HK-2 (cell line): ENCODE measurements at regions not wholly inside any gene's neighbourhood (a gene's known extent, or its start where the extent isn't known, plus 50 kb on each side); places are given as distances from the start of the nearest gene placed in this dataset.
"Not testable (repeated sequence)": the region's sequence is repeated elsewhere in the genome, so short reads cannot be mapped to it uniquely, and the experiment has no call there.

Experiments used
- DNase-seq: peaks from one replicate; pipeline ENCODE4 v3.0.0-alpha.2; 2018; ENCODE audit not compliant: unreplicated experiment

DNA sequence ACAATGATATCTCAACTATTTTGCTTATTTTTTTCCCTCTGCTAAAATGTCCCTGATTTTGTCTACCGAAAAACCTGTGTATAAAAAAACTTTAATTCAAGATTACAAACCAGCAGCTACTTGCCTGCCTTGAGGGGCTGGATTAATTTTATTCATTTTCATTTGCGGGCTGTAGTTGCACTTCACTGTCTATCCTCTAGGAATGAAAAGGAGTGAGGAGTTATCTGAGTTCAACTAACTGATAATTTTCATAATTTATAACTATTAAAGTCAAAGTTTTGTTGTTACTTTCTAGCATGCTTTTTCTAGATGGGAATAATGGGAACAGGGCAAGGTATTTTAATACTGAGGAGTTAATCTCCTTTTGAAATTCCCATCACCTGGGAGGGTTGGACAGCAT, 50.3 kb upstream of the AGTPBP1 start:
- DNase-seq = not testable (repeated sequence)

DNA sequence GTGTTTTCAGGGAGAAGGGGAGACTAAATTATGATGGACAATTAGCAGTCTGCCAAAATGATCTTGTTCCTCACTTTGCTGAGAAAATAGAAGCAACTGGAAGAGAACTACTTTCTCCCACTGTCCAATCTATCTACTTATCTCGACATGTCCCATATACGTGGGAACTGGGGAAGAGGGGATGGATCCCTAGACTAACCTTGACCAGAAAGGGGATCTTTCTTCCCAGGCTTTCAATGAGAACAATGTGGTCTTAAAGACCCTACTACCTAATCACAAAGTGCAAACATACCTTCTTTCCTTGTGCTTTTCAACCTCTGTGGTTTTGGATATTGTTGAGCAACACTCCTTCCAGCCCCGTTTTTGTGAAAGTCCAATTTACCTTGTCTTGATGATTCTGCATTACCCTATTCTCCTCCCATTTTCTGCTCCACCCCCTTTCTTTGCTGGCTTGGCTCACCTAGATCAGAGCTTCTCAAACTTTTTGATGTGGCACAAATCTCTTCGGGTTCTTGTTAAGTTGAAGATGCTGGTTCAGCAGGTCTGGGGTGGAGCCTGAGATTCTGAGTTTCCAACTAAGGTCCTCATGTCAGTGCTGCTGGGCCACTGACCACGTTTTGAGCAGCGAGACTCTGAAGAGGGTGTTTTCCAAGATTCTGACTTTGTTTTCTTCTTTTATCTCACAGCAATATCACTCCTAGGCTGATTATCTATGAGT, 61.4 kb upstream of the AGTPBP1 start:
- not testable (repeated sequence) for DNase-seq

DNA sequence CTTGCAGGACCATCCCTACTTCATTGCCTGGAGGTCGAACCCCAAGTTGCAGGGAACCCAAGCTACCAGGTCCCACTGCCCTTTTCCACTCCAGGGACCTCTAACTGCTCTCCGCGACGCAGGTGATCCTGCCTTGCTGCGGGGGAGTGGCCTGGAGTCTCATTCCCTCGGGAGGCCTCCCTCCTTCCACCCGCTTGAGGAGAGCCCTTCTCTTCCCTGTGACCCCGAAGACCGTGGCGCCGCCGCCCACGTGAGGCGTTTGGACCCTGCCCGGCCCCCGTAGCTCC, 63.0 kb upstream of the AGTPBP1 start:
- not testable (repeated sequence) for DNase-seq

DNA sequence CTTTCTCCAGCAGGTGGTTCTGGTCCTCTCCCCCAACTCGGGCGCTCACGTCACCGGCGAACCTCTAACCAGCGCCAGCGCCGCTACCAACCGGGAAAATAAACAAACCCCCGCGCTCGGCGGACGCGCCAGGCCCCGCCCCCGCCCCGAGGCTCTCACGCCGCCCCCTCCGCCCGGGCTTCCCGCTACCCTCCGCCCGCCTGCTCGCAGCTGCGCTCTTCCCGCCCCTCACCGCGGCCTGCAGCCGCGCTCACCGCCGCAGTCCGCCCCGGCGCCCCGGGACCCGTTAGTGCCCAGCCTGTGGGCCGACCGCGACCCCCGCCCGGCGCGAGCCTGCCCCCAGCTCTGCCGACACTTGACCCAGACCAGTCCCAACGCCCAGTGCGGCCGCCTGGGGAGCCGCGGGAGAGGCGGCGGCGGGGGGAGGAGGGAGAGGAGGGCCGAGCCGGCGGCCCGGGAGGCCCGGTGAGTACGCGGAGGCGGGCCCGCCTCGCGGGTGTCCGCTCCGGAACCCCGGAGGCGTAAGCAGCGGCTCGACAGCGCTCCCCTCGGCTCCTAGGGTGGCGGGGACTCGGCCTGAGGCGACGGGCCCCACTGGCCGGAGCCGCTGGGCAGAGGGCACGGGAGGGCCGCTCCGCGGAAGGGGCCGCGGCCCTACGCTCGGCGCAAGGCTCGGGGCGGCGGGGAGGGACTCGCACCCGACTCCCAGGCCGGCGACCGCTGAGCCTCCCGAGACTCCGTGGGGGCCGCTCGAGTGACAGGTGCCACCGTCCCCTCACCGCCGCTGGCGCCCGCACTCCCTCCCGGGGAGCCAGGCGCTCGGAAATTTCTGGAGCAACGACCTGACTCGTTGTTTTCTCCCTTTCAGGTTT, 63.6 kb upstream of the AGTPBP1 start:
- peak; percentile 59 for DNase-seq

DNA sequence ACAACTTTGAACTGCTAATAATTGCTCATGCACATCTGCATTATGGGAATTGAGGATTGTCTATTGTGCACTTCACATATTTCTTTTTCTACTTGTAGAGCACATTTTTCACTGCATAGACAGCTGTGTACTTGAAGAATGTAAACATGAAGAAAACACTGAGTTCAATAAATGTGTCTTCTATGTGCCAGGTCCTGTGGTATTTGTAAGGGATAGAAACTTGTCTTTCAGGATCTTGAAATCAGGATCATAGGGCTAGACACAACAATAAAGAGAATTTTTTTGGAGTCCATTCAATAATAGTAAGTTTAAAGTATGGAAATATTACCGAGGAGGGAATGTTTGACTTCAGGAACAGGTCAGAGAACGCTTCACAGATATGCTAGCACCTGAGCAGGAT, 66.6 kb upstream of the AGTPBP1 start:
- not testable (repeated sequence) for DNase-seq

DNA sequence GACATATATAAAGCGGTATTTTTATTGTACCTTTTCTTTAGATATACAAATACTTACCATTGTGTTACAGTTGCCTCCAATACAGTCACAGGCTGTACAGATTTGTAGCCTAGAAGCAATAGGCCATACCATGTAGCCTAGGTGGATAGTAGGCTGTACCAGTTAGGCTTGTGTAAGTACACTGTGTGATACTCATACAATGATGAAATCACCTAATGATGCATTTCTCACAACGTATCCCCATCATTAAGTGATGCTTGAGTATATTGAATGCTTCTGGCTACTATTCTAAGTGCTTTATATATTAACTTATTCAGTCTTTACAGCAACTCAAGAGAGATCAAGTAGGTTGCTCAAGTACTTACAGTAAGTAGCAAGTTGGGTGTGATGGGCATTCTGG, 71.6 kb upstream of the AGTPBP1 start:
- not testable (repeated sequence) for DNase-seq

DNA sequence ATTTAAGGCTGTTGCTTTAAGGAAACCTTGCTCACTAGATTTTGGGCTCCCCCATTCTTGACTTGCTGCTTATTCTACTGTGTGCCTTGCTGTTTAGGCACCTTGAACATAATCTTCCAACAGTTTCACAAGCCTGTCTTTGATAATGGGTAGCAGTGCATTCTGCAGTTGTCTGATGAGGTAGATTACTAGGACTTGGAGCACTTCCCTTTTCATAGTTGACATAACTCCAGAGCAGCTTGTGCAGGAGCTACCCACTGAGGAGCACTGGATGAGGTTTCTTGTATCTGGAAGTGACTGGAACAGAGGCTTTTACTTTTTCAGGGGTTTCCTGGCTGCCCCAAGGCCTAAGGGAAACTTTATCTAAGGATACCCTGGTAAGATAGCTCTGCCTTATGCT, 73.0 kb upstream of the AGTPBP1 start:
- not testable (repeated sequence) for DNase-seq

DNA sequence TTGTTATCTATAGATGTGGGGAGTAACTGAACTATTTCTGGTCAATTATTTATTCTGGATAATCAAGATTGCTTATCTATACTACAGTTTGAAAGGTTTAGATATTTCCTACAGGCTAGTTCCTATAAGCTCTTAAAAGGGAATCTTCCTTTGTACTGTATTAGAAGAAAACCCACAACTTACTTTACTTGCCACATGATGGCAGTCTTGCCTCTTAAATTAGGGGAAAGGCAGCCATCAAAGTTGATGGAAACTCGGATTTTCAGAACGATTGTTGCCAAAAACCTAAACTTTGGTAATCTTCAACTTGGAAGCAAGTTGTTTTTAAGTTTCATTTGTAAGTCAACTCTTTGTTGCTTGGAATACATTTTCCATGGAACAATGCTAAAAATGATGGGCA, 77.2 kb upstream of the AGTPBP1 start:
- not testable (repeated sequence) for DNase-seq

DNA sequence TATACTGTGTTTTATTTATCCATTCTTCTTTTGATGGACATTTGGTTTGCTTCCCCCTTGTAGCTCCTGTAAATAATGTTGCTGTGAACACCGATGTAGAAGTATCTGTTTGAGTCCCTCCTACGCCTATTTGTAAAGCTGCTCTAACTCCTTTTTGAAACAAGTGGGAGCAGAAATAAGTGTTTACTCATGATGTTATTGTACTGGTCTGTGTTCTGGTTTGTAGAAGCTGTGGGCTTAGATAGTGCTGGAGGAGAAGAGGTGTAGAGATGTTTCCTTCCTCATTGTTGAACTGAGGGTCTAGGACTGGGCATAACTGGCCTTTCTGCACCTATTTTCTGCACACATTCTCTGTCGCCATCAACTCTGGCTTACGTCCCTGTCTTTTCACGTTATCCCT, 78.8 kb upstream of the AGTPBP1 start:
- not testable (repeated sequence) for DNase-seq

DNA sequence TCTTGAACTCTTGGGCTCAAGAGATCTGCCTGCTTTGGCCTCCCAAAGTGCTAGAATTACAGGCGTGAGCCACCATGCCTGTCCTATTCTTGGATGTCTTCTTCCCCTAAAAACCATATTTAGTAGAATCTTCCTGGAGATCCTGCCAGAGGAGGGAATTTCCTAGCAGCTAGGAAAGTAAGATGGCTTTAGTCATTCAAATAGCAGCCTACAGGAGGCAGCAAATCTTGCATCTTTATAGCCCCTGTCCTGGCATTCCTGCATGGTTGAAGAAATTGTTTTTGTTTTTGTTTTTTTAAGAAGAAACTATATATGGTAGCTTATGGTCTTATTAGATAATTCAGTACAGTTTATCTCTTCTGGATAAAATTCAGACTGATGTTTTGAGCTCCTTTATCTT, 83.2 kb upstream of the AGTPBP1 start:
- not testable (repeated sequence) for DNase-seq

DNA sequence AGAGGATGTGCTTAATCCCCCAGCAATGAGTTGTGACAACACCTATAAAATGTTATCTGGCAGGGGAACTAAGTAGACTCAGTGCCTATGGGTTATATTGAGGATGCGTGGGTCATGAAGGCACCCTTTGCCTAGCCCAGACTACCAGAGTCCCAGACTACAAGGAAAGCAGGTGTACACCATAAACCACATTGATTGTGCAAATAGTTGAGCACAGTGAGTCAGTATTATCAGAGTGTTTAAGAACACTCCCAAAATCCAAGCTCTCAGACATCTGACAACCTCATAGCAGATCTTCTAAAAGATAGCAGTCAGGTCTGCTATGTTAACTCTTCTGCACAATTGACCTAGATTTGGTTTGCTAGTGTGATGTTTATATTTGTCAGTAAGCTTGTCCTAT, 92.8 kb upstream of the AGTPBP1 start:
- DNase-seq = not testable (repeated sequence)

DNA sequence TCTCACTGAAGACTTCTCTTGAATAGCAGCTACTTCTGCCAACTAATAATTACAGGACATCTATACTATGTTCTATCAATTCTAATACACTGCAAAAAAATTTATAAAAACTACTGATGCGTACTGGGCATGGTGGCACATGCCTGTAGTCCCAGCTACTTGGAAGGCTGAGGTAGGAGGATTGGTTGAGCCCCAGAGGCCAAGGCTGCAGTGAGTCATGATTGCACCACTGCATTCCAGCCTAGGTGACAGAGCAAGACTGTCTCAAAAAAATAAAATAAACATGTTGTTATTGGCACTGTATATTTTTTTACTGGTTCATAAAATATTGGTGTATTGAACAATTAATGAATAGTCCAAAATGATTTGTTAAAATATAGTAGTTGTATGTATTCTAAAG, 97.0 kb upstream of the NAA35 start:
- DNase-seq = peak; percentile 13

DNA sequence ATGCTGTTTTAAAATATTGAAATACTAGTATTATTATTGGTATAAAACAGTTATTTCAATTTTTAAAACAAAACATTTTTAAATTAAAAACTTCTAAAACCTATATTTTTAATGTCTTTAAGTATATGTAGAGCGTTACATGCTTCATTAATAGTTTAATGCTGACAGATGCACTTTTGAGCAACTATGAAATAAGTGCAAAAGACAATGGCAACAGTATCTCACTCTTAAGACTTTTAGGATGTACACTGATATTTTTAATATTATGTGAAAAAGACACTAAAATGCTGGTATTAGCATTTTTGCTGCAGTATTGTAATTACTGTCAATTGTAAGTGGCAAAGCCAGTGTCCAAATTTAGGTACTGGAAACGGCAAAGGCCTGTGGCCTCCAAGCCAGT, 93.2 kb upstream of the NAA35 start:
- not testable (repeated sequence) for DNase-seq

DNA sequence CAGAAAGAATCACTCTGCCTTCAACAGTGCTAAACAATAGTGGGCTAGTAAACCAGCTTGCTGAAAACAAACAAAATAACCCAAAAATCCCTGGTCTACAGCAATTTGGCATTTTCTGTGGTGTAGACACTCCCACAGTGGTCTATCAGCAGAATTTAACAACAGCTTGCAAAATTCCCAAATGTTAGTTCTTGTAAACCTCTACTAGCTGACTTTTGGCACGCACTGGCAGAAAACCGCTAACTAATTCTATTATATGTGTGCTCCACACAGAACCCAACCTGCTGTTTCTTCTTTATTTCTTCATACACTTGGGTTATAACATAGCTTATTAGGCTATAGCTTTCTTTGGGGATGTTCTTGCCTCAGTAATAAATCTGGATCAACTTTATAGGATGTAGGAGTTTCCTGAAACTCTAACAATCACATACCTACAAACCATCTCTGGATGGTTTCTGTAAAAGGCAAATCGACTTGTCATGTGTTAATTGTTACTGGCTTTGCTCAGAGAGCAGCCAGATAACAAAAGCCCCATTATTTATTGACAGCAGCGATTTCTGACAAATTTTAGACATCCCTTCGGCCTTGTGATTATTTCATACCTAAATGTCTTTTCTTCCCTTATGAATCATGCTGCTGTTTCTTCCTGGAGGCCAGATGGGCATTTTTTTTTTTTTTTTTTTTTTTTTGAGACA, 82.7 kb upstream of the NAA35 start:
- DNase-seq = no peak

DNA sequence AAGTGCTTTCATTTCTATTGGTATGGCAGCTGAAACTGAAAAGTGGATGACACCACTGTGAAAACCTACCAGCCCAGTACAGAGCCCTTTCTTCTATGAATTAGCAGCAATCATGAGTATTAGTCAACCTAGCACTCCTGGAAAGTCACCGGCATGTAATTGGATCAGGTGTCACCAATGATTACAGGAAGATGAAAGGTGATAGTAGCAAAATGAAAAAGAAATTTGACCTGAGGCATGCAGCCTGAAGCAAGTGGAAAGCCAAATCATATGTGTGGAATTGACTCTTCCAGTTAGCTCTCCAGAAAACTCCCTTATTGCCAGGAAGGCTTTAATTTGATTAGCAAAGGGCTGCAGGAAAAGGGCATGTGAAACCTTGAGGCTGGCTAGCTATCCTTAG, 81.2 kb upstream of the NAA35 start:
- no peak for DNase-seq

DNA sequence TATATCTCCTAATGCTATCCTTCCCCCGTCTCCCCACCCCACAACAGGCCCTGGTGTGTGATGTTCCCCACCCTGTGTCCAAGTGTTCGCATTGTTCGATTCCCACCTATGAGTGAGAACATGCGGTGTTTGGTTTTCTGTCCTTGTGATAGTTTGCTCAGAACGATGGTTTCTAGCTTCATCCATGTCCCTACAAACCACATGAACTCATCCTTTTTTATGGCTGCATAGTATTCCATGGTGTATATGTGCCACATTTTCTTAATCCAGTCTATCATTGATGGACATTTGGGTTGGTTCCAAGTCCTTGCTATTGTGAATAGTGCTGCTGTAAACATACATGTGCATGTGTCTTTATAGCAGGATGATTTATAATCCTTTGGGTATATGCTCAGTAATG, 79.1 kb upstream of the NAA35 start:
- not testable (repeated sequence) for DNase-seq

DNA sequence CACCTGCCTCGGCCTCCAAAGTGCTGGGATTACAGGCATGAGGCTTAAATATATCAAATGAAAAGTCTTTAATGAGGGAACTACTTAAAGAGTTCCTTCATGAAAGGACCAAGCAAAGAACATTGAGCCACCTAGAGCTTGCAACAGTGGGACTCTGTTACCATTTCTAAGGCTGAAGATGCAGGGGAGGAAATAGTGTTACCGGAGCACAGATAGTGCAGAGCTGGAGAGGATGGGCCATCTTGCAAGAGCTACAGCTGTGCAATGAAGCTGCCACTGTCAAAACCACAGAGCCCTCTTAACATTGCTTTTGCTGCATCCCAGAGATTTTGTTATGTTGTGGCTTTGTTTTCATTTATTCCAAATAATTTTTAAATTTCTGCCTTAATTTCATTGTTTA, 77.1 kb upstream of the NAA35 start:
- DNase-seq = no peak

DNA sequence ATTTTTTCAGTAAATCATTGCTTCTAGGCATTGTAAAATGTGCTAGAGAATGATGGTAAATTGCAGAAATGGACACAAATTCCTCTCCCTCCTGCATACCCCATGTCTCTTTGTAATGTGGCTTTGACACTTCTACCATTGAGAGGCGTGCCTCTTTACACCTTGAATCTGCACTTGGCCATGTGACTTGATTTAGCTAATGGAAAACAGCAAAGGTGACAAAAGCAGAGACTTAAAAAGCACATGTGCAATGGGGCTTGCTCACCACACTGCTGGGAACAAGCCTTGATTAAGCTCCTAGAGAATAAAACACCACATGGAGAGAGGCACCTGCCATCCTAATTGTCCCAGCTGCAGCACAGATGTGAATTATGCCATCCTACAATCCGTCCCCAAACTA, 69.9 kb upstream of the NAA35 start:
- DNase-seq = no peak

DNA sequence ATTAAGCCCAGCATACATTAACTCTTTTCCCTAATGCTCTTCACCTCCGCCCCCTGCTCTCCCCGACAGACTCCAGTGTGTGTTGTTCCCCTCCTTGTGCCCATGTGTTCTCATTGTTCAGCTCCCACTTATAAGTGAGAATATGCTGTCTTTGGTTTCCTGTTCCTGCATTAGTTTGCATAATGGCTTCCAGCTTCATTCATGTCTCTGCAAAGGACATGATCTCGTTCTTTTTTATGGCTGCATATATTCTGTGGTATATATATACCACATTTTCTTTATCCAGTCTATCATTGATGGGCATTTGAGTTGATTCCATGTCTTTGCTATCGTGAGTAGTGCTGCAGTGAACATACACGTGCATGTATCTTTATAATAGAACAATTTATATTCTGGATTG, 69.3 kb upstream of the NAA35 start:
- DNase-seq = not testable (repeated sequence)

DNA sequence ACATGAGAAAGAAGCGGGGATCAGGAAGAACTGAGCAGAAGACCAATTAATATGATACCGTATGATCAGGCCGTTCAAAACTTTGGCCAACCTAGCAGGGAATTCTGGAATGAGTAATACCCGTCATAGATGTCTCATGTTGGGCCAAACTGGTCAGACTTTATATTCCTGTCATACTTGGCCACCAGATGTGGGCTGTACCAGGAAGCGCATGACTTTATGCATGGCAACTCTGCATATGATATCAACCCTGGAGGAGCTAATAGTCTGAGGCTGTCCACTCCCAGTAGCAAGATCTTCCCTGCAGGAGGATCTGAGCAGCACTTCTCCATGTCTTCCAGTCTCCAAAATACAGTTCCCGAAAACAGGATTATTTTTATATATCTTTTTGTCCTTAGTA, 68.5 kb upstream of the NAA35 start:
- DNase-seq = no peak

DNA sequence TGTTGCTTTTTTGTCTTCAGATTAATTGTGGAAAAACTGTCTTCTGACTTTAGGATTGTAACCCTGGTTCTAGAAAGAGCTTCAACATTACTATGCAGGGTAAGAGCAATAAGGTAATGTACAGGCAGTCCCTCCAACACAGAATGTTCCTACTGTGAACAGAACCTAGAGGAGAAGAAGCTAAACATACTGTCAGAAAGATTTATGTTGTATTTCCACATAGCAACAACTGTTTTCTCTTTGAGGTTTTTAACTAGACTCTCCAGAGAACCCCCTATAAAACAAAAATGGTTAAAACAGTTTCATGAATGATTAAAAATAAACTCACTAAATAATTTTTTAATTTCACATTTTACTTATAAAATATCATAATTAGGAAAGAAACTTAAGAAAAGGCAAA, 64.3 kb upstream of the NAA35 start:
- no peak for DNase-seq

DNA sequence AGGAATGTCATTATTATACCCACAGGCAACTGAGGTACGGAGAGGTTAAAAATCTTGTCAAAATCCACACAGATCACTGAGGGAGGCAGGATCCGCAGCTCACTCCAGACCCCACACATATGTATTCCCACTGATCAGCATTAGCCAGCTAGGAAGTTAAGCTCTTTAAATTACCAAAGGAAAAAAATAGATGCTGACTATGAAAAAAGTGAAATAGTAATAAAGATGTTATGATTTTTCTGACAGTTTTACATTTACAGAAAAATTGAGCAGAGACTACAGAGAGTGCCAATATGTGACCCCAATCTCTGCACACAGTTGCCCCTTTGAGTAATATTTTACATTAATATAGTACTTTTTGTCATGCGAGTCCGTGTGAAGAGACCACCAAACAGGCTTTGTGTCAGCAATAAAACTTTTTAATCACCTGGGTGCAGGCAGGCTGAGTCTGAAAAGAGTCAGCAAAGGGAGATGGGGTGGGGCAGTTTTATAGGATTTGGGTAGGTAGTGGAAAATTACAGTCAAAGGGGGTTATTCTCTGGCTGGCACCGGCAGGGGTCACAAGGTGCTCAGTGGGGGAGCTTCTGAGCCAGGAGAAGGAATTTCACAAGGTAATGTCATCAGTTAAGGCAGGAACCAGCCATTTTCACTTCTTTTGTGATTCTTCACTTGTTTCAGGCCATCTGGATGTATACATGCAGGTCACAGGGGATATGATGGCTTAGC, 61.9 kb upstream of the NAA35 start:
- not testable (repeated sequence) for DNase-seq
